ENCODE measurements at regions not wholly inside any gene's neighbourhood (a gene's known extent, or its start where the extent isn't known, plus 50 kb on each side); places are given as distances from the start of the nearest gene placed in this dataset.

DNA sequence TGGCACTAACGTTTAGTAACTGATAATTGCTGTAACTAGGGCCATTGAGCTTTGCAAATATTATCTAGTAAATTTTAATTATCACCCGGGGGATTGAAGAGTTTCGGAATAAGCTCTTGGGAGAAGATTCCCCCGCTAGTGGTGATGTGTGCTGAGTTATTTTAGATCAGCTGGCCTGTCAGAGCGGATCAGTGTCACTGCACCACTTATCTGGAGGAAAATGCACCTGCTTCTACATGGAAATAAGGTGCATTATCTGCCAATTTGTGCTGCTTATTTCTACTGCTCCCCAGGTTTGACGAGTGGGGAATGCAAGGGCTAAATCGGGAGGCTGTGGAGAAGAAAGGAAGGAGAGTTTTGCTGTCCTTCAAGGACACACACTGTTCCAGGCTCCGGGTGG, 518.6 kb downstream of the TLE4 start:
- Histone ChIP-seq H4K20me1 (ENCODE audit: control insufficient read depth, insufficient read depth, low read depth, low read length) (no peaks in the 10 kb centered on the region), H3K27me3 (ENCODE audit: control insufficient read depth, low read length) (no peaks in the 10 kb centered on the region), H3K4me1 (ENCODE audit: control insufficient read depth, low read length) (no peaks in the 10 kb centered on the region), H3K27ac (ENCODE audit: low read depth, low read length) (no peak overlapping the region), H3K79me2 (ENCODE audit: control insufficient read depth, low read length) (no peaks in the 10 kb centered on the region), H3K9me3 (ENCODE audit: control insufficient read depth, insufficient read depth, low read length) (no peaks in the 10 kb centered on the region), H3F3A (ENCODE audit: control insufficient read depth, insufficient read depth) (no peaks in the 10 kb centered on the region), H3K4me2 (ENCODE audit: low read length) (no peak overlapping the region), H3K9me2 (replicated peaks; ENCODE audit: control insufficient read depth, low read length) (no peaks in the 10 kb centered on the region), H3K36me3 (ENCODE audit: control insufficient read depth, low read length) (no peaks in the 10 kb centered on the region), H3K4me3 (ENCODE audit: low read length) (no peak overlapping the region)
- TF ChIP-seq CTCF (IDR thresholded peaks at IDR 0.05; ENCODE audit: low read depth, low read length, poor library complexity, severe bottlenecking), result no peak
- TF ChIP-seq EZH2phosphoT487 (IDR thresholded peaks at IDR 0.05; ENCODE audit: borderline replicate concordance, low read length), result no peak

GRCh38 chr9:80086822-80087345, 515.1 kb downstream of the TLE4 start:
- Histone ChIP-seq H3K27me3 (ENCODE audit: control insufficient read depth, low read length) (no peaks in the 10 kb centered on the region), H3K4me2 (ENCODE audit: low read length) (no peak overlapping the region), H4K20me1 (ENCODE audit: control insufficient read depth, insufficient read depth, low read depth, low read length) (no peaks in the 10 kb centered on the region), H3K4me3 (ENCODE audit: low read length) (no peak overlapping the region), H3K9me3 (ENCODE audit: control insufficient read depth, insufficient read depth, low read length) (no peaks in the 10 kb centered on the region), H3K9me2 (replicated peaks; ENCODE audit: control insufficient read depth, low read length) (no peaks in the 10 kb centered on the region), H3K4me1 (ENCODE audit: control insufficient read depth, low read length) (no peaks in the 10 kb centered on the region), H3F3A (ENCODE audit: control insufficient read depth, insufficient read depth) (no peaks in the 10 kb centered on the region), H3K36me3 (ENCODE audit: control insufficient read depth, low read length) (no peaks in the 10 kb centered on the region), H3K27ac (ENCODE audit: low read depth, low read length) (no peak overlapping the region), H3K79me2 (ENCODE audit: control insufficient read depth, low read length) (no peaks in the 10 kb centered on the region)
- no peak for TF ChIP-seq CTCF (IDR thresholded peaks at IDR 0.05; ENCODE audit: low read depth, low read length, poor library complexity, severe bottlenecking)
- TF ChIP-seq EZH2phosphoT487 (IDR thresholded peaks at IDR 0.05; ENCODE audit: borderline replicate concordance, low read length), result no peak

DNA sequence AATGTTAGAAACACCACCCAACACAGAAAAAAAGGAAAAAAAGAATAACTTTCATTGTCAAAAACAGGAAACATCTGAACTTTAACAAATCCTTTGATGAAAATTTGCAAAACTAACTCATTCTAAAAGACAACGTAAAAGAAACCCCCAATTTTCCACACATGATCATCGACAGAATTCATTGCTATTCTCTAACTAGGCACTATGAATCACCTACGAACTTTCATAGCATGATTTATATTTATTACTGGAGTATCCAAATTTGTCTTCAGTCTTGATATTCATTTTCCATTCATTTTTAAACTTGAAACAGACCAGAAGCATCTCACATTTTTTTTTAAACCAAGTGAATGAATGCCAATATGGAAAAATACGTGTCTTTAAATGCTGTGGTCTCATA, 514.6 kb downstream of the TLE4 start:
- Histone ChIP-seq H3K4me2 (ENCODE audit: low read length) (no peak overlapping the region), H3K4me1 (ENCODE audit: control insufficient read depth, low read length) (no peaks in the 10 kb centered on the region)
- TF ChIP-seq CTCF (IDR thresholded peaks at IDR 0.05; ENCODE audit: low read depth, low read length, poor library complexity, severe bottlenecking), result no peak
- no peak for TF ChIP-seq EZH2phosphoT487 (IDR thresholded peaks at IDR 0.05; ENCODE audit: borderline replicate concordance, low read length)

More for the DNA sequence above, 514.6 kb downstream of the TLE4 start:
- no peaks in the 10 kb centered on the region for H4K20me1 ChIP-seq (ENCODE audit: control insufficient read depth, insufficient read depth, low read depth, low read length)
- no peaks in the 10 kb centered on the region for H3K36me3 ChIP-seq (ENCODE audit: control insufficient read depth, low read length)
- H3K4me3 ChIP-seq (ENCODE audit: low read length), result no peak overlapping the region
- H3K9me2 ChIP-seq (replicated peaks; ENCODE audit: control insufficient read depth, low read length), result no peaks in the 10 kb centered on the region
- H3K79me2 ChIP-seq (ENCODE audit: control insufficient read depth, low read length), result no peaks in the 10 kb centered on the region
- no peaks in the 10 kb centered on the region for H3K9me3 ChIP-seq (ENCODE audit: control insufficient read depth, insufficient read depth, low read length)
- no peak overlapping the region for H3K27ac ChIP-seq (ENCODE audit: low read depth, low read length)
- no peaks in the 10 kb centered on the region for H3K27me3 ChIP-seq (ENCODE audit: control insufficient read depth, low read length)
- no peaks in the 10 kb centered on the region for H3F3A ChIP-seq (ENCODE audit: control insufficient read depth, insufficient read depth)
